Liver (tissue), 3 donors: ENCODE measurements at regions not wholly inside any gene's neighbourhood (a gene's known extent, or its start where the extent isn't known, plus 50 kb on each side); places are given as distances from the start of the nearest gene placed in this dataset.

Experiments used
- CTCF ChIP-seq: fragments of 150-350 bp; IDR thresholded peaks from 2 replicates; pipeline ENCODE4 v1.5.1; 2017; ENCODE audit warnings: improper control_type of control experiment, low read depth, low read length; ENCODE audit not compliant: missing input control
- MAX ChIP-seq: IDR thresholded peaks from 2 replicates; pipeline ENCODE4 v1.6.1; 2016; ENCODE audit warnings: antibody characterized with exemption
- SP1 ChIP-seq: IDR thresholded peaks from 2 replicates; pipeline ENCODE4 v1.6.1; 2018; ENCODE audit warnings: antibody characterized with exemption, mild to moderate bottlenecking
- donor health status: healthy.
- donor health status: healthy.

- TF ChIP-seq CTCF (no peak), MAX (no peak), SP1 (no peak)
These were observed 359.3 kb downstream of the SH3GL2 start for GRCh38 chr9:17938035-17938655.
